ENCODE measurements at regions not wholly inside any gene's neighbourhood (a gene's known extent, or its start where the extent isn't known, plus 50 kb on each side); places are given as distances from the start of the nearest gene placed in this dataset.
"Not testable (repeated sequence)": the region's sequence is repeated elsewhere in the genome, so short reads cannot be mapped to it uniquely, and the experiment has no call there.

DNA sequence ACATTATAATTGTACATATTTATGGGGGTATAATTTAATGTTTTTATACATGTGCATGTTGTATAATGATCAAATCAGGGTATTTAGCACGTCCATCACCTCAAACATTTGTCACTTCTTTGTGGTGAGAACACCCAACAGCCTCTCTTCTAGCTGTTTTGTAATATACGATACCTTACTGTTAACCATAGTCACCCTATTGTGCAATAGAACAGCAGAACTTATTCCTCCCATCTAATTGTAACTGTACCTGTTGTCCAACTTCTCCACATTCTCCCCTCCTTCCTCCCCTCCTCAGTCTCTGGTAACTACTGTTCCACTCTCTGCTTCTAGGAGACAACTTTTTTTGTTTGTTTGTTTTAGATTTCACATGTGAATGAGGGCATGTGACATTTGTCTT is 197.0 kb upstream of the PKP2 start:
- intact Hi-C loops (cut with DNase I) = no loop called here
- 39 to 45% methylated on average over 2 of the region's 2 CpGs for WGBS, 2 donors
- H3K4me1 ChIP-seq = no peaks in the 10 kb centered on the region
- H3K27me3 ChIP-seq = no peaks in the 10 kb centered on the region
- no peaks in the 10 kb centered on the region for H3K9me3 ChIP-seq
- H3K4me3 ChIP-seq = no peak overlapping the region
- ATAC-seq (no peak), DNase-seq (no peak), FAIRE-seq (no peak)
- TF ChIP-seq, protein P1, sequence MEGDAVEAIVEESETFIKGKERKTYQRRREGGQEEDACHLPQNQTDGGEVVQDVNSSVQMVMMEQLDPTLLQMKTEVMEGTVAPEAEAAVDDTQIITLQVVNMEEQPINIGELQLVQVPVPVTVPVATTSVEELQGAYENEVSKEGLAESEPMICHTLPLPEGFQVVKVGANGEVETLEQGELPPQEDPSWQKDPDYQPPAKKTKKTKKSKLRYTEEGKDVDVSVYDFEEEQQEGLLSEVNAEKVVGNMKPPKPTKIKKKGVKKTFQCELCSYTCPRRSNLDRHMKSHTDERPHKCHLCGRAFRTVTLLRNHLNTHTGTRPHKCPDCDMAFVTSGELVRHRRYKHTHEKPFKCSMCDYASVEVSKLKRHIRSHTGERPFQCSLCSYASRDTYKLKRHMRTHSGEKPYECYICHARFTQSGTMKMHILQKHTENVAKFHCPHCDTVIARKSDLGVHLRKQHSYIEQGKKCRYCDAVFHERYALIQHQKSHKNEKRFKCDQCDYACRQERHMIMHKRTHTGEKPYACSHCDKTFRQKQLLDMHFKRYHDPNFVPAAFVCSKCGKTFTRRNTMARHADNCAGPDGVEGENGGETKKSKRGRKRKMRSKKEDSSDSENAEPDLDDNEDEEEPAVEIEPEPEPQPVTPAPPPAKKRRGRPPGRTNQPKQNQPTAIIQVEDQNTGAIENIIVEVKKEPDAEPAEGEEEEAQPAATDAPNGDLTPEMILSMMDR (IDR thresholded peaks at IDR 0.05) = no peak
- no peak overlapping the region for H3K27ac ChIP-seq
- H3K36me3 ChIP-seq = no peaks in the 10 kb centered on the region

DNA sequence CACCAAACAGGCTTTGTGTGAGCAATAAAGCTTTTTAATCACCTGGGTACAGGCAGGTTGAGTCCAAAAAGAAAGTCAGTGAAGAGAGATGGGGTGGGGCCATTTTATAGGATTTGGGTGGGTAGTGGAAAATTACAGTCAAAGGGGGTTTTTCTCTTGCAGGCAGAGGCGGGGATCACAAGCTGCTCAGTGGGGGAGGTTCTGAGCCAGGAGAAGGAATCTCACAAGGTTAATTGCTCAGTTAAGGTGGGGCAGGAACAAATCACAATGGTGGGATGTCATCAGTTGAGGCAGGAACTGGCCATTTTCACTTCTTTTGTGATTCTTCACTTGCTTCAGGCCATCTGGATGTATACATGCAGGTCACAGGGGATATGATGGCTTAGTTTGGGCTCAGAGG is 191.3 kb upstream of the PKP2 start:
- 45 to 88% methylated on average over 1 of the region's 1 CpG for WGBS, 2 donors
- H3K27me3 ChIP-seq; intact Hi-C loops (cut with DNase I); H3K9me3 ChIP-seq; DNase-seq; H3K27ac ChIP-seq; FAIRE-seq; H3K36me3 ChIP-seq; H3K4me3 ChIP-seq; ATAC-seq; H3K4me1 ChIP-seq: not testable (repeated sequence)

DNA sequence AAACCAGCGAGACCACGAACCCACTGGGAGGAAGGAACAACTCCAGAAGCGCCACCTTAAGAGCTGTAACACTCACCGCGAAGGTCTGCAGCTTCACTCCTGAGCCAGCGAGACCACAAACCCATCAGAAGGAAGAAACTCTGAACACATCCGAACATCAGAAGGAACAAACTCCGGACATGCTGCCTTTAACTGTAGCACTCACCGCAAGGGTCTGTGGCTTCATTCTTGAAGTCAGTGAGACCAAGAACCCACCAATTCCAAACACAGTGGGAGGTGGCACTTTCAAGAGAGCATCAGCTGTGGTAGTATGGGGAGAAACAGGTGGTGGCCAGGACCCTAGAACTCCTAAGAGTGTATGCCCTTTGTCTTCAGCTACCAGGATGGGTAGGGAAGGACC is 179.8 kb upstream of the PKP2 start:
- H3K27me3 ChIP-seq; H3K4me3 ChIP-seq; H3K36me3 ChIP-seq; DNase-seq; FAIRE-seq; intact Hi-C loops (cut with DNase I); H3K9me3 ChIP-seq; H3K4me1 ChIP-seq; H3K27ac ChIP-seq; ATAC-seq: not testable (repeated sequence)
- WGBS, 2 donors = 69 to 75% methylated on average over 9 of the region's 9 CpGs

DNA sequence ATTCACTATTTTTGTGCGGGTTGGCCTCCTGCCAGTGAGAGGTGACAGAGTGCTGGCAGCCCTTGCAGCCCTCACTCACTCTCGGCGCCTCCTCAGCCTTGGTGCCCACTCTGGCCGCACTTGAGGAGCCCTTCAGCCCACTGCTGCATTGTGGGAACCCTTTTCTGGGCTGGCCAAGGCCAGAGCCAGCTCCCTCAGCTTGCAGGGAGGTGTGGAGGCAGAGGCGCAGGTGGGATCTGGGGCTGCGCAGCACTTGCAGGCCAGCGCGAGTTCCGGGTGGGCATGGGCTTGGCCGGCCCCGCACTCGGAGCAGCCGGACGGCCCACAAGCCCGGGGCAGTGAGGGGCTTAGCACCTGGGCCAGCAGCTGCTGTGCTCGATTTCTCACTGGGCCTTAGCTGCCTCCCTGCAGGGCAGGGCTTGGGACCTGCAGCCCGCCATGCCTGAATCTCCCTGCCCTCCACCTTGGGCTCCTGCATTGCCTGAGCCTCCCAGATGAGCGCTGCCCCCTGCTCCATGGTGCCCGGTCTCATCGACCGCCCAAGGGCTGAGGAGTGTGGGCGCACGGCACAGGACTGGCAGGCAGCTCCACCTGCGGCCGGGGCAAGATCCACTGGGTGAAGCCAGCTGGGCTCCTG is 178.7 kb upstream of the PKP2 start:
- FAIRE-seq; H3K27me3 ChIP-seq; H3K36me3 ChIP-seq; H3K4me1 ChIP-seq; H3K9me3 ChIP-seq; H3K4me3 ChIP-seq; ATAC-seq; H3K27ac ChIP-seq; intact Hi-C loops (cut with DNase I): not testable (repeated sequence)
- WGBS, 2 donors = 79 to 91% methylated on average over 24 to 25 of the region's 25 CpGs
- peak in 2 of 6 donors; percentile 23 to 52 for DNase-seq

DNA sequence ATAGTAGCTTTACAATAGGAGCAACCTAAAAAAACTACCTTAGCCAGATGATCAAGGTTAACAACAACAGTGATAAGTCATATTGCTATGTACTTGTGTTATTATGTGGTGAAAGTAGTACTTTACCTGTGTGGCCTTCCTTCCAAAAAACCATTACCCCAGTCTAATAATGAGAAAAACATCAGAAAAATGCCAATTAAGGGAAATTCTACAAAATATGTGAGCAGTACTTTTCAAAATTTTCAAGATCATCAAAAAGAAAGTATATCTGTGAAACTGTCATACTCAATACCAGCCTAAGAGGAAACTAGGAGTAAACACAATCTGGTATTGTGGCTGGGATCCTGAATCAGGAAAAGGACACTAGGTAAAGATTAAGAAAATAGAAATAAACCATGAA is 165.3 kb upstream of the PKP2 start:
- FAIRE-seq (no peak), DNase-seq (no peak), ATAC-seq (no peak)
- TF ChIP-seq, protein P1 (IDR thresholded peaks at IDR 0.05) = no peak
- H3K27me3 ChIP-seq = no peaks in the 10 kb centered on the region
- H3K9me3 ChIP-seq = no peaks in the 10 kb centered on the region
- no peak overlapping the region for H3K4me3 ChIP-seq
- intact Hi-C loops (cut with DNase I) = no loop called here
- H3K27ac ChIP-seq = no peak overlapping the region
- no peaks in the 10 kb centered on the region for H3K4me1 ChIP-seq
- H3K36me3 ChIP-seq = no peaks in the 10 kb centered on the region

DNA sequence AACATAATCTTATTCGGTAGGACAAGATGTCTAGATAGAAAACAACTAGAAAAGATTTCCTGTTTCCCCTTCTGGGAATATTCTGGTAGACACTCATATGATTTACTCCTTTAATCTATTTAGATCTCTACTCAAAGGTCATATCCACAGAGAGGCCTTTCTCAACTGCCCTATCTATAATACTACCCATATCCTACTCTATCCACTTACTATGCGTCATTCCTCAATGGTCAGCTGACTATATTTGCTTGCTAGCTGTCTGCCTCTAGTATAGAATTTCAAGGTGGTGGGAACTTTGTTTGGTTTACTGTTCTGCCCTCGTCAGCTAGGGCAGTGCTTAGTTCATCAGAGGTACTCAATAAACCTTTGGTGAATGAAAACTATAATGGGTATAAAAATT is 157.8 kb upstream of the PKP2 start:
- TF ChIP-seq, protein P1 (IDR thresholded peaks at IDR 0.05) = no peak
- H3K36me3 ChIP-seq = no peaks in the 10 kb centered on the region
- no peaks in the 10 kb centered on the region for H3K9me3 ChIP-seq
- WGBS, 2 donors = 51 to 55% methylated on average over 3 of the region's 3 CpGs
- H3K4me1 ChIP-seq = no peaks in the 10 kb centered on the region
- no peak for ATAC-seq
- no peak overlapping the region for H3K4me3 ChIP-seq
- no peak overlapping the region for H3K27ac ChIP-seq
- FAIRE-seq = no peak
- DNase-seq = no peak
- H3K27me3 ChIP-seq = no peaks in the 10 kb centered on the region
- intact Hi-C loops (cut with DNase I) = no loop called here

Data from pancreas (tissue), 10 donors.